ENCODE measurements at regions not wholly inside any gene's neighbourhood (a gene's known extent, or its start where the extent isn't known, plus 50 kb on each side); places are given as distances from the start of the nearest gene placed in this dataset.

DNA sequence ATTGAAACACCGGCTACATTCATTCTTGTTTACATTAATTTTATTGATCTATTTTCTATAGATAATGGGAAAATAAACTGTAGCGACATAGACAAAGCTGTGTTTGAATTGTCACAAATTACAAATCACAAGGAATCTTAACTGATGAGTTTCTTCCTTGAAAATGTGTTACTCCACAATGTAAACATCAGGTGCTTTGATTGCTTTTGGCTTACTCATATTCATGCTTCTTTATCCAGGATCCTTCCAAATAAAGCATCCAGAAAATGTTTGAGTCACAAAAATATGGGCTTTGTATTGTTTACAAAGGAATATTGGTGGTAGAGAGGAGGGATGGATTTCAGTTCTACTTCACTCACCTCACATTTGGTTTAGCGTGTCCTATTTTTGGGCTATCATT is 64.0 kb downstream of the BMP2 start:
- DNase-seq, result no peak
- ATAC-seq, result no peak
- Histone ChIP-seq H3K4me1 (no peaks in the 10 kb centered on the region), H3K27me3 (no peaks in the 10 kb centered on the region), H3K27ac (no peak overlapping the region), H3K4me3 (no peak overlapping the region), H3K9me3 (no peaks in the 10 kb centered on the region), H3K36me3 (no peaks in the 10 kb centered on the region)
- in situ Hi-C loops (cut with MboI; ENCODE audit: low sequenced_read_pairs in 4 of 4) (loop anchor here in 2 of 4 donors (25.0 kb wide), 2 partner anchors 456 to 1031 kb away; no protein-coding TSS in a partner anchor), intact Hi-C loops (cut with DNase I; ENCODE audit: low total_unique reads) (no loop called here)
- no peak for TF ChIP-seq POLR2A (IDR thresholded peaks at IDR 0.05)
- TF ChIP-seq, protein P1, sequence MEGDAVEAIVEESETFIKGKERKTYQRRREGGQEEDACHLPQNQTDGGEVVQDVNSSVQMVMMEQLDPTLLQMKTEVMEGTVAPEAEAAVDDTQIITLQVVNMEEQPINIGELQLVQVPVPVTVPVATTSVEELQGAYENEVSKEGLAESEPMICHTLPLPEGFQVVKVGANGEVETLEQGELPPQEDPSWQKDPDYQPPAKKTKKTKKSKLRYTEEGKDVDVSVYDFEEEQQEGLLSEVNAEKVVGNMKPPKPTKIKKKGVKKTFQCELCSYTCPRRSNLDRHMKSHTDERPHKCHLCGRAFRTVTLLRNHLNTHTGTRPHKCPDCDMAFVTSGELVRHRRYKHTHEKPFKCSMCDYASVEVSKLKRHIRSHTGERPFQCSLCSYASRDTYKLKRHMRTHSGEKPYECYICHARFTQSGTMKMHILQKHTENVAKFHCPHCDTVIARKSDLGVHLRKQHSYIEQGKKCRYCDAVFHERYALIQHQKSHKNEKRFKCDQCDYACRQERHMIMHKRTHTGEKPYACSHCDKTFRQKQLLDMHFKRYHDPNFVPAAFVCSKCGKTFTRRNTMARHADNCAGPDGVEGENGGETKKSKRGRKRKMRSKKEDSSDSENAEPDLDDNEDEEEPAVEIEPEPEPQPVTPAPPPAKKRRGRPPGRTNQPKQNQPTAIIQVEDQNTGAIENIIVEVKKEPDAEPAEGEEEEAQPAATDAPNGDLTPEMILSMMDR (IDR thresholded peaks at IDR 0.05 in 4 of 5, conservative IDR thresholded peaks at IDR 0.05 in 1 of 5), result no peak

GRCh38 chr20:6832811-6833210 is 65.3 kb downstream of the BMP2 start:
- TF ChIP-seq POLR2A (IDR thresholded peaks at IDR 0.05), result no peak
- TF ChIP-seq, protein P1 (IDR thresholded peaks at IDR 0.05 in 4 of 5, conservative IDR thresholded peaks at IDR 0.05 in 1 of 5), result no peak
- Histone ChIP-seq H3K4me3 (no peak overlapping the region), H3K36me3 (no peaks in the 10 kb centered on the region), H3K9me3 (no peaks in the 10 kb centered on the region), H3K27me3 (no peaks in the 10 kb centered on the region), H3K4me1 (no peaks in the 10 kb centered on the region), H3K27ac (no peak overlapping the region)
- ATAC-seq (no peak), DNase-seq (no peak)
- in situ Hi-C loops (cut with MboI; ENCODE audit: low sequenced_read_pairs in 4 of 4), result loop anchor here in 2 of 4 donors (25.0 kb wide), 2 partner anchors 454 to 1029 kb away; no protein-coding TSS in a partner anchor
- intact Hi-C loops (cut with DNase I; ENCODE audit: low total_unique reads), result no loop called here

GRCh38 chr20:6835609-6836008 is 68.1 kb downstream of the BMP2 start:
- Histone ChIP-seq H3K27me3 (no peaks in the 10 kb centered on the region), H3K9me3 (no peaks in the 10 kb centered on the region), H3K27ac (no peak overlapping the region), H3K36me3 (no peaks in the 10 kb centered on the region), H3K4me1 (no peaks in the 10 kb centered on the region), H3K4me3 (no peak overlapping the region)
- intact Hi-C loops (cut with DNase I; ENCODE audit: low total_unique reads), result no loop called here
- in situ Hi-C loops (cut with MboI; ENCODE audit: low sequenced_read_pairs in 4 of 4), result loop anchor here in 2 of 4 donors (25.0 kb wide), 2 partner anchors 452 to 1027 kb away; no protein-coding TSS in a partner anchor
- no peak for TF ChIP-seq POLR2A (IDR thresholded peaks at IDR 0.05)
- TF ChIP-seq, protein P1 (IDR thresholded peaks at IDR 0.05 in 4 of 5, conservative IDR thresholded peaks at IDR 0.05 in 1 of 5), result no peak
- DNase-seq (no peak), ATAC-seq (no peak)

GRCh38 chr20:6836821-6837374 is 69.4 kb downstream of the BMP2 start:
- intact Hi-C loops (cut with DNase I; ENCODE audit: low total_unique reads), result no loop called here
- H3K36me3 ChIP-seq, result no peaks in the 10 kb centered on the region
- in situ Hi-C loops (cut with MboI; ENCODE audit: low sequenced_read_pairs in 4 of 4), result loop anchor here in 2 of 4 donors (25.0 kb wide), 2 partner anchors 450 to 1025 kb away; no protein-coding TSS in a partner anchor
- DNase-seq, result no peak
- TF ChIP-seq POLR2A (IDR thresholded peaks at IDR 0.05), result no peak
- TF ChIP-seq, protein P1 (IDR thresholded peaks at IDR 0.05 in 4 of 5, conservative IDR thresholded peaks at IDR 0.05 in 1 of 5), result no peak
- no peak overlapping the region for H3K27ac ChIP-seq
- H3K9me3 ChIP-seq, result no peaks in the 10 kb centered on the region
- no peaks in the 10 kb centered on the region for H3K4me1 ChIP-seq
- no peaks in the 10 kb centered on the region for H3K27me3 ChIP-seq
- ATAC-seq, result no peak
- H3K4me3 ChIP-seq, result no peak overlapping the region
